OCI-LY7 (cell line): ENCODE measurements at regions not wholly inside any gene's neighbourhood (a gene's known extent, or its start where the extent isn't known, plus 50 kb on each side); places are given as distances from the start of the nearest gene placed in this dataset.

Experiments
- BruUV-seq: library from RNA; stranded (reverse); fragments of 400-500 nt; replicated peaks from 2 replicates; lab custom pipeline; 2021; lab: Mats Ljungman, UMichigan
- CTCF ChIA-PET: fragments of 300-600 bp; sonication (Branson Sonifier 250); formaldehyde crosslinking; loops from one replicate; lab custom pipeline; 2022; ENCODE audit warnings: antibody characterized with exemption; ENCODE audit not compliant: unreplicated experiment; lab: Charles Lee
- POLR2A ChIA-PET: fragments of 300-600 bp; sonication (Branson Sonifier 250); formaldehyde crosslinking; loops from one replicate; lab custom pipeline; 2022; ENCODE audit warnings: antibody characterized with exemption; lab: Charles Lee
- DNase-seq: peaks from one replicate; pipeline ENCODE4 v3.0.0-alpha.2; 2015; ENCODE audit warnings: low spot score
- H2AFZ ChIP-seq: fragments of 200-600 bp; sonication (generic), shearing (Covaris generic); 2 replicates; pipeline ENCODE4 v1.6.1; 2014; ENCODE audit warnings: mild to moderate bottlenecking, antibody characterized with exemption, low read length, moderate library complexity
- H3K27ac ChIP-seq: fragments of 200-600 bp; sonication (generic); 2 replicates; pipeline ENCODE4 v1.5.1; 2014; ENCODE audit warnings: mixed run types, low read depth, mild to moderate bottlenecking, moderate library complexity, low read length, inconsistent platforms; ENCODE audit not compliant: poor library complexity, severe bottlenecking
- H3K36me3 ChIP-seq: fragments of 200-600 bp; sonication (generic); 2 replicates; pipeline ENCODE4 v1.6.1; 2014; ENCODE audit warnings: mild to moderate bottlenecking, antibody characterized with exemption, low read length, moderate library complexity, mixed read lengths; ENCODE audit not compliant: insufficient read depth
- H3K4me1 ChIP-seq: fragments of 200-600 bp; sonication (generic); 2 replicates; pipeline ENCODE4 v1.5.1; 2014; ENCODE audit warnings: mild to moderate bottlenecking, low read length; ENCODE audit not compliant: insufficient read depth, poor library complexity, severe bottlenecking
- H3K4me2 ChIP-seq: fragments of 200-600 bp; sonication (generic); 2 replicates; pipeline ENCODE4 v1.6.1; 2014; ENCODE audit warnings: mild to moderate bottlenecking, low read length
- H3K4me3 ChIP-seq: fragments of 200-600 bp; sonication (generic); 2 replicates; pipeline ENCODE4 v1.5.1; 2014; ENCODE audit warnings: mild to moderate bottlenecking, low read depth, low read length; ENCODE audit not compliant: poor library complexity, severe bottlenecking
- H3K79me2 ChIP-seq: fragments of 200-600 bp; sonication (generic); 2 replicates; pipeline ENCODE4 v1.6.1; 2016; ENCODE audit warnings: low read depth, mild to moderate bottlenecking, low read length, moderate library complexity, mixed read lengths; ENCODE audit not compliant: insufficient read depth
- H3K9me2 ChIP-seq: fragments of 200-600 bp; sonication (generic); 2 replicates; pipeline ENCODE4 v1.6.1; 2016; ENCODE audit warnings: mild to moderate bottlenecking, low read length, mixed read lengths; ENCODE audit not compliant: insufficient read depth
- H3K9me3 ChIP-seq: fragments of 200-600 bp; sonication (generic); 2 replicates; pipeline ENCODE4 v1.6.1; 2014; ENCODE audit warnings: mild to moderate bottlenecking, mixed run types, low read length, mixed read lengths
- H4K20me1 ChIP-seq: fragments of 200-600 bp; sonication (generic); 2 replicates; pipeline ENCODE4 v1.6.1; 2014; ENCODE audit warnings: mild to moderate bottlenecking, antibody characterized with exemption, low read length, moderate library complexity, mixed read lengths; ENCODE audit not compliant: insufficient read depth
- CTCF ChIP-seq: fragments of 200-600 bp; sonication (generic); conservative IDR thresholded peaks from 2 replicates; pipeline ENCODE4 v1.5.1; 2014; ENCODE audit warnings: mild to moderate bottlenecking, antibody characterized with exemption, low read length, moderate library complexity, mixed read lengths
- EZH2phosphoT487 ChIP-seq: fragments of 200-600 bp; sonication (generic); IDR thresholded peaks from 2 replicates; pipeline ENCODE4 v1.6.1; 2018; ENCODE audit warnings: low read depth, borderline replicate concordance, mild to moderate bottlenecking, mixed run types, antibody characterized with exemption, low read length, moderate library complexity, mixed read lengths
- intact Hi-C: fragments of 100-400 bp; cut with micrococcal nuclease; formaldehyde crosslinking; loops from one replicate; pipeline ENCODE4 v1.10.0; 2022; ENCODE audit not compliant: unreplicated experiment

GRCh38 chr7:131646203-131646602, 89.8 kb upstream of the PODXL start:
- no peaks in the 10 kb centered on the region for H3K9me2 ChIP-seq
- H3K36me3 ChIP-seq = no peaks in the 10 kb centered on the region
- intact Hi-C loops = no loop called here
- no peak overlapping the region for H3K27ac ChIP-seq
- no peaks in the 10 kb centered on the region for H4K20me1 ChIP-seq
- TF ChIP-seq EZH2phosphoT487 (no peak), CTCF (no peak)
- no peak overlapping the region for H3K4me3 ChIP-seq
- no peaks in the 10 kb centered on the region for H3K4me1 ChIP-seq
- CTCF ChIA-PET = no interaction called here
- H3K9me3 ChIP-seq = no peaks in the 10 kb centered on the region
- no peaks in the 10 kb centered on the region for H3K79me2 ChIP-seq
- POLR2A ChIA-PET = interaction anchor here (0.6 to 0.7 kb wide), 2 partner anchors 33 to 1207 kb away, joined by 4 to 5 read pairs; no protein-coding TSS in a partner anchor
- H3K4me2 ChIP-seq = no peak overlapping the region
- BruUV-seq = no TSS peak
- H2AFZ ChIP-seq = no peak overlapping the region
- no peak for DNase-seq

GRCh38 chr7:131642429-131642828, 86.0 kb upstream of the PODXL start:
- Histone ChIP-seq H3K79me2 (no peaks in the 10 kb centered on the region), H3K9me2 (no peaks in the 10 kb centered on the region), H4K20me1 (no peaks in the 10 kb centered on the region), H3K4me2 (no peak overlapping the region), H3K36me3 (no peaks in the 10 kb centered on the region), H3K27ac (no peak overlapping the region), H3K4me1 (no peaks in the 10 kb centered on the region), H3K9me3 (no peaks in the 10 kb centered on the region), H2AFZ (no peak overlapping the region), H3K4me3 (no peak overlapping the region)
- intact Hi-C loops = no loop called here
- BruUV-seq = no TSS peak
- TF ChIP-seq CTCF = no peak
- no peak for TF ChIP-seq EZH2phosphoT487
- no peak for DNase-seq
- ChIA-PET CTCF (no interaction called here), POLR2A (no interaction called here)

GRCh38 chr7:131640686-131641085, 84.3 kb upstream of the PODXL start:
- Histone ChIP-seq H3K36me3 (no peaks in the 10 kb centered on the region), H3K4me3 (no peak overlapping the region), H3K9me3 (no peaks in the 10 kb centered on the region), H3K9me2 (no peaks in the 10 kb centered on the region), H3K27ac (no peak overlapping the region), H2AFZ (no peak overlapping the region), H3K79me2 (no peaks in the 10 kb centered on the region), H3K4me1 (no peaks in the 10 kb centered on the region), H4K20me1 (no peaks in the 10 kb centered on the region), H3K4me2 (no peak overlapping the region)
- intact Hi-C loops = no loop called here
- no peak for TF ChIP-seq EZH2phosphoT487
- TF ChIP-seq CTCF = no peak
- ChIA-PET POLR2A (no interaction called here), CTCF (no interaction called here)
- no TSS peak for BruUV-seq
- DNase-seq = no peak
